GM21515 (cell line): ENCODE measurements at regions not wholly inside any gene's neighbourhood (a gene's known extent, or its start where the extent isn't known, plus 50 kb on each side); places are given as distances from the start of the nearest gene placed in this dataset.

ENCODE experiments used
- ATAC-seq: cut with Tn5 transposase; IDR thresholded peaks from one replicate; pipeline ENCODE4 v1.9.1; 2021; ENCODE audit not compliant: unreplicated experiment

DNA sequence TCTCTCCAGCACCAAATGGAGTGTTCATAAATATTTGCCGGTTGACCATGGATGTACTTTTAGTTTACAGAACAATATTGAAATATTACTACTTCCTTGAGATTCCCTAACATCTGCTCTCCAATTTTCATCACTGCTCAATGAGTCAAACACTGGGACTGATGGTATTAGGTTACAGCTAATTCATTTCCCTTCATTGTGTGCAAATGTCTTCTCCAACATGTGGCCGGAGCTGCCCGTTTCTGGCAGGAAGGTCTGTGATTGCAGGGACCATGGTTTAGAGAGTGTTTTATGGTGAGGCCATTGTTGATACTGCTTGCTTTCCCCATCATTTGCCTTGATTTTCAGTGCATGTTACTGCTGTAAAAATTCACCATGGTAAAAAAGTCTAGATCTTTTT is 209.3 kb downstream of the HS3ST3B1 start:
- no peak for ATAC-seq

DNA sequence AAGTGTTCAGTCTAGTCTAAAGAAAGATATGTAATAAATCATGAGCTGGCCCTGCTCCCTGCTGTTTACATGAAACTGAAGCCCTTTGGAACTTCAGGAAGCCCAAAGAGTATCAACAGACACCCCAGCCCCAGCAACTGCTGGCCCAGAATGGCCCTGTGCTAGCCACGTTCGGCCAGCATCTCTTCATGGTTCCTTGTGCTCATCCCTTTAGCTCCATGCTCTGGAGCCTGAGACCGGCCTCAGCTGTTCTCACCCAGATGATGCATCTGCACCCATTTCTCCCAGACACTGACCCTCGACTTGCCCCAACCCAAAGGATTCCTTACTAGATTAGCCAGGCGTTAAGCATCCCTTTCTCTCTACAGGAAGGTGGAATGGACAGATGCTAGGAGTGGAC is 207.3 kb downstream of the HS3ST3B1 start:
- no peak for ATAC-seq

DNA sequence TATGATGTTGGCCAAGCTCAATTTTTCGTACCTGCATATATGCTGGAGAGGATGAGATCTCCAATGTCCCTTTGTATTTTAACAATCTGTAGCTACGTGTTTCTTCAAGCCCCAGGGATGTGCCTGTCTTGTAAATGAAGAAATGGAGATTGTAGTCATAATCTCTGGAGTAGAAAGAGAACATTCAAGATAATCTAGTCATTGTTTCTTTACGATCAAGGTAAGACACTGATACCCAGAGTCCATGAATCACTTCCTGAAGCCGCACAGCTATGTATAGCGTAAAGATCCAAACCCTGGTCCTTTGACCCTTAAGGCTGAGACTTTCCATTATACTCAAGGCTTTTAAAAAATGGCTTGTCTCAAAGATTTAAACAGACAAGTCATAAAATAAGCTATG is 205.5 kb downstream of the HS3ST3B1 start:
- no peak for ATAC-seq

DNA sequence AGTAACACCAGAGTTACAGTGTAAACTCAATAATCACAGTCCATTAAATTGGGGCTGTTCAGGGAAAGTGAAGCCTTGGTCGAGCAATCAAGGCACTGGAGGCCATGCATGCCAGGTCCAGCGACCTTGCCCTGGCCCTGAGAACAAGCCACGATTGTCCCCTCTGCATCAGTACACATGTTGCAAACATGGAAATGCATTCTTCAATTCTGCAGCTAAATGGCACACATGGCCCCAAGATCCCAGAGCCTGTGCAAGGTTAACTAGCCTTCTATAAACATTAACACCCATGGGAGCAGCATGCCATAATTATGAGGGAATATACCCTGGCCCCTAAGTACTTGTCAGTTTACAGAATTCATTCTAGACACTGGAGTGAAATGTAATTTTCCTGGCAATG is 204.7 kb downstream of the HS3ST3B1 start:
- no peak for ATAC-seq

DNA sequence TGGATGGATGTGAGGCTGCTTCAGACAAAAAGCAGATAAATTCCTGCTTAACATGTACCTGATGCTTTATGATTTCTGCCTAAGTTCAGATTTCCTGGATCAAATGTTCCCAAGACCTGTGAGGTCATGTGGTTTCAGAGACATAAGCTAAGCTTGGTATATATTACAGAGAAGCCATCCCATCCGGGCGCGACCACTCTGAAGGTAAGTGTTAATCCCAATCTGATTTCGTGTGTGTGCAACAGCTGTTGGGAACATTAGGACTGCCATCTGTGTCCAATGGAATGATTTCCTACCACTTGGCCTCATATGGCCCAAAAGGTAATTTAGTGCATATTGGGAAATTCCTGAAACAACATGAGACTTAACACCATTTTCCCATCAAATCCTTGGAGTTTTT is 199.1 kb downstream of the HS3ST3B1 start:
- ATAC-seq: no peak

DNA sequence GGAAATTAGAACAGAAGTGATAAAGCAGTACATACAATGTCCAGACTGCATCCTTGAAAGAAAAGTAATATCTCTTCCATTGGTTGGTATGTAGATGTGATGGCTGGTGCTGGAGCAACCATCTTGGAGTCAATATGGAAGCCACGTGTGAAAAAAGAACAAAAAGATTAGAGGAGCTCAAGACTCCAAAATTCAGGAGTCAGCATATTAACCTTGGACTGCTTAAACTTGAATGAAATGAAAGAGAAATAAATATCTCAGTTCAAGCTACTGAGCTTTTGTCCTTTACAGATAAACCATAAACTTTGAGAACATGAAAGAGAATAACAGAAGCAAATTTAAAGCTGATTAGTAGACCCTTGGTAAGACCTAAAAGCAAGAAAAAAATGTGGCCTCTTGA is 197.9 kb downstream of the HS3ST3B1 start:
- ATAC-seq: no peak

DNA sequence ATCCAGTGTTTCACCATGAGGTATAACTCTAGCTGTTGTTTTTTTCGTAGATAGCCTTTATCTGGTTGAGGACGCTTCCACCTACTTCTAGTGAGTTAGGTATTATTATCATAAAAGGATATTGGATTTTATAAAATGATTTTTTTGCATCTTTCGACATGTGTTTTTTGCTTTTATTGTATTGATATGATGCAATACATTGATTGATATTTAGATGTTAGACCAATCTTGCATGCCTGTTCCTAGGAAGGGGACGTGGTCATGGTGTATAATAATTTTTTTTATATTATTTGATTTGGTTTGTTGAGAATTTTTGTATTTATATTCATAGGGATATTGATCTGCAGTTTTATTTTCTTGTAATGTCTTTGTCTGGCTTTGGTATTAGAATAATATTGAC is 193.3 kb downstream of the HS3ST3B1 start:
- no peak for ATAC-seq

DNA sequence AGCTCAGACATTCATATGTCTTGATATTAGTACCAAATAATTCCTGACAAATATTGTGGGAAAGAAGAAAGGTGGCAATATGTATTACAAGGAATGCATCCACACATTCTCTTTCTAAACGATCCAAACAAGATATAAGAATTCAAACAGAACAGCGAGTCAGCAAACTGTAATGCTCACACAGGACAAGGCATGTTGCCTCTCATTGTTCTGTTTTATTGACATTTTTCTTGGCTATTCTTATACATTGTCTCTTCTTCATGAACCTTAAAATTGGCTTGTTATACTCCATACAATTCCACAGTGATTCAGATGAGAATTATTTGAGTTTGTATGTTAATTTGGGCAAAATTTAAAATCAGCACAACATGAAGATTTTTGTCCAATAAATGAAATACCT is 189.1 kb downstream of the HS3ST3B1 start:
- no peak for ATAC-seq

DNA sequence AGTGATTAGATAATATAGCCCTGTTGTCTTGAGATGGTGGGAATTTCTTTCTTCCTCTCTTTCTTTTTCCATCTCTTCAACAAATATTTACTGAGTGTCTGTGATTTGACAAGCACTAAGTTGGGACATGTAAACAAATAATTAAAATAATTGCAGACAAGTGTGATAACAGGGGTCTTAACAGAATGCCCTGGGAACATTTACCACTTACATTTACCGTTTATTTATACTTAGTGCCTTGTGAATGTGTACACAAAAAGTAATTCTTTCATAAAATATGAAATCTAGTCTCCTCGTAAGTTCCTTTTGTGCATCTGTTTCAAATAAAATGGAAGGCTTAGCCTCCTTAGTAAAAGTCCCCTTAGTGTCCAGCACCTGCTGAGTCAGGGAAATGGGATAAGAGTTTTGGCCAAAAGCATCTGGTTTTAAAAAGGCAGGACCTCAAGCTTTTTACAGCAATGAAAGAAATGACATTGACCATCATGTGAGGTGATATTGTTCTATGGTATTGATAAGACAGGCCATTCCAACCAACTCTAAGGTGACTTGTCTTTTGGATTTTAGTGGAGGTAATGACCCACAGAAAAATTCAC is 188.2 kb downstream of the HS3ST3B1 start:
- ATAC-seq: no peak

DNA sequence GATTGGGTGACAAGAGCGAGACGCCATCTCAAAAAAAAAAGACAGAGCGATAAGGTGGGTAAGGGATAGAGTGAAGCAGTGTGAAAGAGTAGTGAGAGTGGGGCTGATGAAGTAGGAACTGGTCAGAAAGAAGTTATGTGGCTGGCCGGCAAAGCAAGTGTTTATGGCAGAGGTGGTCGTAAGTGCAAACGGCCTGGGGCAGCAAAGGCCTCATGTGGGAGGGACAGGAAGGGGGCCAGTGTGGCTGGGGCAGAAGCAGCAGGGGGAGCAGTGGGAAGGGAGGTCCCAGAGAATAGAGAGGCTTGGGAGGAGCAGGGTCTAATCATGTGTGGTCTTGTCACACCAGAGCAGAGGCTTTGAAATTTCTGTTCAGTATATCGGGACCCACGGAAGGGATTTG is 186.2 kb downstream of the HS3ST3B1 start:
- no peak for ATAC-seq

DNA sequence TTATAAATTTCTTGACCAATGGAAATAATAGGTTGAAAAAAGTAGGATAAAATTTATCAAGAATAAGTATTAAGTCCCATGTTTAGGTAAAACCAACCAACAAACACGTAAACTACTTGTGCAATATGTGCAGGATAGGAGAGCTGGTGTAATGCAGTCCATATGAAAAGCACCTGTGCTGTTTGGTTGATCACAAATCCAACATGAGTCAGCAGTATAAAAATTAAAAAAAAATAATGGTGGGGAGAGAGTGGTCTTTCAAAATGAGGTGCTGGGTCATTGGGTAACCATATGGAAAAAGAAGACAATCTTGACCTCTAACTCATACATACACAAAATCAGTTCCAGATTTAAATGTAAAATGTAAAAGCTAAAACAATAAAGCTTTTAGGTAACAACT is 181.8 kb downstream of the HS3ST3B1 start:
- ATAC-seq: no peak

DNA sequence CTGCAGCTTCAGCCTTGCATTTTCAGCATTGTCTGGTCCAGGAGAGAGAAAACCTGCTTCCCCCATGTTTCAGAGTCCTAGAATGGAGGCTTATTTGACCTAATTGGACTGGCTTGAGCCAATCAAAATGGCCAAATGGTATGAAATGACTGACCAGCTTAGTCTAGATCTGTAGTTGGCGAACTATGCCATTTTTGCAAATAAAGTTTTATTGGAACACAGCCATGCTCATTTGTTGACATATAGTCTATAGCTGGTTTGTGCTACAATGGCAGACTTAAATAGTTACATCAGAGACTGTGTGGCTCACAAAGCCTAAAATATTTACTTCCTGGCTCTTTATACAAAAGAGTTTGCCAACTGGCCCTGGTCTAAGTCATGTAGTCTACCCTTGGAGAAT is 180.8 kb downstream of the HS3ST3B1 start:
- no peak for ATAC-seq

DNA sequence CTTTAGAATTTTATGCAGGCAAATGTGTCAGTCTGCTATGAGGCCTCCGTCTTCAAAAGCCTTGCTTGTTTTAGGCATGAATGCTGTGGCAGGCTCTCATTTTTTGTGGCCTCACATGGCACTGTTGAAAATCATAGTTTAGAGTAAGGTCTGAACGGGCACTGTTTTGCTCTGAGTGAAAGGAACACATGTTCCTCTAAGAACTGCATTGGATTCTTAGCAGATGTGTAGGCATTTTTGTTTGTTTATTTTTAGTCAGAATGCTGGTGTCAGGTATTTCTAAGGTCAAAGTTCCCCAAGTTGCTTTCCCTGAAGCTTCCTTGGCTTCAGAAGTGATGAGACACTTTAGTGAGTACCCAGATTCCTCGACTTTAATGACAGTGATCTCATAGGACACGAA is 173.7 kb downstream of the HS3ST3B1 start:
- ATAC-seq: no peak

DNA sequence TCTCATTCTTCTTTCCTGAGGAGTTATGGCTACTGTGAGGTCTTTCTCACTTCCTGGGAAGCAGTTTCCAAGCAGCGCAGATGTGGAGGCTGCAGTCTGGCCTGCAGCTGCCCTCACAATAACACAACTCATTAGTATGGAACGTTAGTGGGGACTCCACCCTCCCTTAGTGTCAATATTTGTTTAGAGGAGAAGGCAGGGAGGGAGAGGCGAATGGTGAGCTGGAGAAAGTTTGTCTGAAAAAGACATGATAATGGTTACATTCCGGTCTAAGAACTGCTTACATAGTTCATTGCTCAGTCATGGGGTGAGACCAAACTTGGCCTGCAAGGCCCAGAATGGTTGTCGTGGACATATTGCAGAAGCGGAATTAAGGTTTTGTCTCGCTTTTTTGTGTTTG is 170.2 kb downstream of the HS3ST3B1 start:
- ATAC-seq: no peak

DNA sequence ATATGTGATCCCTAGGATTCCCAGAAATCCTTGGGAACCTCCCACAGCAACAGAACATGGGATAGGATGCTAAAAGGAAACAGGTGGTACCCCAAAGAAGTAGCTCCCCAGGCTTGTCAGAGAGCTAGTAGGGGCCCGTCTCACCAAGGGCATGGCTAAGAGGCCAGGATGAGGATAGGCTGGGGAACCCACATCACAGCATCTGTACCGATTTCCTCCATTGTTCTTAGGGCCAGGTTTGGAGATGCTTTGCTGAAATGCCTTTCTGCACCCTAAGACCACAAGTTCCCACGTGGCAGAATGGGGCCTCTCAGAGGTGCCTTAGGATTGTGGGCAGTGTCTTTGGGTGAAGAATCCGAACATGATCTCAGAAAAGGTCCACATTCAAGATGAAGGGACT is 169.5 kb downstream of the HS3ST3B1 start:
- ATAC-seq: no peak

DNA sequence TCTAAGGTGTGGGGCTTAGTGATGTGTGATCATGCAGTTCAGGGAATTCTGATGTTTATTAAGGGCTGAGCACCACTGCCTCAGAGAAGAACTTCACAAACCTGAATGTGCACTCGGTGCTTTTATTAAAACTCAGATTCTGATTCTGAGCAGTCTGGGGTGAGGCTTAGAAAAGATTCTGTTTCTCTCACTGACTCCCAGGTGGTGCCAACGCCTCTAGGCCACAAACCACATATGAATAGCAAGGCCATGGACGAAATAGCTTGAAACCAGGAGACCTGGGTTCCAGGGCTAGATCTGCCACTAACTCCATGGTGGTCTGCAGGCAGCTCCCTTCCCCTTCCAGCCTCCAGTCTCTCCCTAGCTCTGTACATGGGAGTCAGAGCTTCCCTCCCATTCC is 169.1 kb downstream of the HS3ST3B1 start:
- ATAC-seq: no peak

DNA sequence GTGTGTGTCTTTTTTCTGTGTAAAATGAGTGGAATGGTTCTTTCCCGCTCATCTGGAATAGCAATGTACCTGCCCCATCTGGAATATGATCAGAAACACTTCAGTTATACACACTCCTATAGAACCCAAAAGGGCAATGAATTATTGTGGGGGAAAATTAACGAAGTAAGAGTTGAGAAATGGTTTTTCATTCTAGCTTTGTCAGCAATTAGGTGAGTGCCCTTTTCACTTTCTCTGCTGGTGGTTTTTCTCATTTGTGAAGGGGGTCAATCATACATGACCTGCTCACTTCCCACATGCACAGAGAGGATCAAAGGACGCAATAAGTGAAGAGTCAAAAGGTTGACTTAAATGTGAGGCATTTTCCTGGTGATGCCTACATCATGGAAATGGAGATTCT is 168.0 kb downstream of the HS3ST3B1 start:
- ATAC-seq: no peak

DNA sequence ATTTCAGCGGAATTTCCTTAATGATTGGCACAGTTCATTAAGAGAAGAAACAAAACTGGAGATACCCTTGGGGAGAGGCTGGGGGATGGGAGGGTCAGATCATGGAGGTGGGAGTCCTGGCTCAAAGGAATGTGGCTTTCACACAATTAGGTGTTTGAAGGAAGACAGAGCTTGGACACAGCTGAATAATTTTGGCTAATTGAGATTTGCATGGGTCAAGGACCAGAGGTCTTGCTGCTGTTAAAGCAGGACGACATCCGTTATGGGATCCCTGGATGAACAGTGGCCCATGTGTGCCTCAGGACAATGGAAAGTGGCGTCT is 160.3 kb downstream of the HS3ST3B1 start:
- no peak for ATAC-seq

DNA sequence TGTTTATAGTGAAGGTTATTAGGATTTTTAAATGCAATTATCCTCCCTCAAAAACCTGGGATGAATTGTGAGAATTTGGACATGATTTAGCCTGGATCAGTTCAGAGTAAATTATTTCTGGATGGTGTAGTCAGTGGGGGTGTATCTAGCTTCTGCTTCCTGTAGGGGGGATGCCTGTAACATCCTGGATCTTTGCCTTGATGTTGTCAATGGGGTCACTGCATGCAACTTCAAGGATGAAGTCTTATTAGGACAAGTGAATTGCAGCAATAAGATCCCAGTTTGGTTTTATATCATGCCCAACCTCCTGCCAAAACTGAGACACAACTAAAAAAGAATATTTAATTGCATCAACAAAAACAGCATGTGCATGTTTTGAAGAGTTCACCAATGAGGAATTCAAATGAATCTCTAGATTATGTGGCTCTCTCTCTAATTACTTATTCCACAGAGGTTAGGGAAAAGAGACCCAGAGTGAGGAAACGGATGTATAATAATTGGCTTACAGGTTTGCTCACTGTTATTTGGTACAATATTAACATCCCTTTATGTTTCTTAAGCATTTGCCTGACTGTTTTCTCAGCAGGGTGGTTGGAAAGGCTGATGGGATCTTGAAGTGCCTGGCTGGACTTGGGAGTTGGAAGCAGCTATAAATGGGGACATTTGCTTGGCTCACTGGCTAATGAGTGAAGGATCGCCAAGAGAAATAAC is 159.8 kb downstream of the HS3ST3B1 start:
- ATAC-seq: no peak

DNA sequence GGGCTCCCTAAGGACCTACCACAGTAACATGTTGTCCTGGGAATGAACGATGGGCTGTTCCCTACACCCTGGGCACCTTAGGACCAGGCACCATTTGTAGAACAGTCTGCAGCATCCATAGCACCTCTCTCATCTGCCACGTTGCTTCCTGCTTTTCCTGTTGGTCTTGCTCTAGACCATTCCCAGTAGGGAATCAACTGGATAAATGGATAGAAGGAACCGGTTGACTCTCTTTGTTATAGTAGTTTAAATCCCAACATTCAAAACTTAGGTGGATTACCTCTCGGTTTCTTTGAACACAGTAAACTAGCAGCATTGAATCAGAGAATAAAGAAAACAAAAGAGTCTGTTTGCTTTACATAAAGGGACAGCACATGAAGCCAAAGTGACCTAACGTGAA is 159.1 kb downstream of the HS3ST3B1 start:
- ATAC-seq: no peak

DNA sequence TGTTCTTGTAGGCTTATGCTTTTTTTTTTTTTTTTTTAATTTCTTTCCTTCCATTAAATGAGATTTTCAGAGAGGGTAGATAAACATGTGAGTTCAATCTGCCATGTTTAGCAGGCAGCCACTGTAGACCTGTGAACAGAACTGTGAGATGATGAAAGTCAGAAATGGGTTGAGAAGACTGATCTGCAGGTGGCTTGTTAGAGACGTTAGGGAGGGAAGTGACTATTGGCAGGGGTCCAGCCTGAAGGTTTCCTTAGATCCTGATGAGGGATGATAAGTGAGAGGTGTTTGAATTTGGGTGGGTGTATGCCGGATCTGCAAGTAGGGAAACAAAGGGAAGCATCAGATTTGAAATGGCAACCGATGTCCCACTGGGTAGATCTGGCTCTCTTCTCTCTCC is 157.8 kb downstream of the HS3ST3B1 start:
- ATAC-seq: no peak

DNA sequence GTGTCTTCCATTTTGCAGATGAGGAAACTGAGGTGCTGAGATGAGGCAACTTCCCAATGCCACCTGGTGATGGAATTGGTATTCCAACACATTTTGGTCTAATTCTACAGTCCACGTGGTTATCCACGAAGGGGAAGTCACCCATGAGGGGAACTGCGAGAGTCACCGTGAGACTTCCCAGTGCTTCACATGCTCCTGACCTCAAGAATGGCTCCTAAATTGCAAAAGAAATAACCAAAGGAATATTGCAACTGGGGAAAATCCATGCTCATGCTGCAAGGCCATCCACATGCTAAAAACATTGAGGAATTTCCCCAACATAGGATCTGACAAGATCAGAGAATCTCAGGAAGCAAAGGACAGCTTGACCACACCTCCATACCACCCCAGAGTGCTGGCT is 153.9 kb downstream of the HS3ST3B1 start:
- no peak for ATAC-seq

DNA sequence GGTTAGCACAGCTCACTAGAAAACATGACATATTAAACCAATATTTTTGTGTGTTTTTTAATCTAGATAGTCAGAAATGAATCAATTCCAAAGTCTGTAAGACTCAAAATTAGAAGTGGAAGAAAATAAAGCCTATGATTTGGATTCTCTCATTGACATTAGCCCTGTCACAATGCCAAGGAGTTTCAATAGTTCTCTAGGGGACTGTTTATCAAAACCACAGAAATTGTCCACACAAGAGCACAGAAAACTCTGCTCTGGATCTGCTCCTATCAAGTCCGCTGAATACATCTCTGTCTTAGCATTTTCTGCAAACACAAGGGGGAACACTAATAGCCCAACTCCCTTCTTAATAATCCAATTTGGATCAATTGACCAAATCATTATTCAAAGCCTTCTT is 152.0 kb downstream of the HS3ST3B1 start:
- no peak for ATAC-seq
